HAP-1 (cell line): ENCODE measurements at regions not wholly inside any gene's neighbourhood (a gene's known extent, or its start where the extent isn't known, plus 50 kb on each side); places are given as distances from the start of the nearest gene placed in this dataset.

ENCODE experiments used
- DNase-seq, 2 experiments: peaks; one replicate each; pipeline ENCODE4 v3.0.0-alpha.2; 2016 to 2020; ENCODE audit warnings: low spot score in 2 of 2
- H3K27me3 ChIP-seq: fragments of 250-450 bp; sonication (Bioruptor Pico); 2 replicates; pipeline ENCODE4 v1.5.1; 2020; ENCODE audit warnings: low read depth, mild to moderate bottlenecking, moderate library complexity
- H3K36me3 ChIP-seq: fragments of 250-450 bp; sonication (Bioruptor Pico); replicated peaks from 2 replicates; pipeline ENCODE4 v1.5.1; 2020; ENCODE audit warnings: mild to moderate bottlenecking
- H3K4me1 ChIP-seq: fragments of 250-450 bp; sonication (Bioruptor Pico); 2 replicates; pipeline ENCODE4 v1.5.1; 2020; ENCODE audit warnings: mild to moderate bottlenecking
- H3K4me3 ChIP-seq: fragments of 250-450 bp; sonication (Bioruptor Pico); 2 replicates; pipeline ENCODE4 v1.5.1; 2020; ENCODE audit warnings: mild to moderate bottlenecking, moderate library complexity
- H3K9me3 ChIP-seq: fragments of 250-450 bp; sonication (Bioruptor Pico); 2 replicates; pipeline ENCODE4 v1.5.1; 2020; ENCODE audit warnings: mild to moderate bottlenecking, moderate library complexity
- in situ Hi-C: fragments of 300-500 bp; cut with MboI; formaldehyde crosslinking; loops from 3 replicates; pipeline ENCODE4 v1.14.3; 2020; ENCODE audit warnings: low sequenced_read_pairs, inconsistent platforms, mixed read lengths

- H3K4me1 ChIP-seq: no peaks in the 10 kb centered on the region
- no peak for DNase-seq
- H3K36me3 ChIP-seq: no peaks in the 10 kb centered on the region
- in situ Hi-C loops: no loop called here
- no peak overlapping the region for H3K4me3 ChIP-seq
- no peaks in the 10 kb centered on the region for H3K9me3 ChIP-seq
- no peaks in the 10 kb centered on the region for H3K27me3 ChIP-seq
These were observed 280.7 kb upstream of the KLHL4 start for GRCh38 chrX:87236830-87237440.

GRCh38 chrX:87265518-87265917, 252.1 kb upstream of the KLHL4 start:
- Histone ChIP-seq H3K4me1 (no peaks in the 10 kb centered on the region), H3K27me3 (no peaks in the 10 kb centered on the region), H3K36me3 (no peaks in the 10 kb centered on the region), H3K9me3 (no peaks in the 10 kb centered on the region), H3K4me3 (no peak overlapping the region)
- in situ Hi-C loops: no loop called here
- no peak for DNase-seq

GRCh38 chrX:87272491-87272890, 245.1 kb upstream of the KLHL4 start:
- H3K4me1 ChIP-seq: peaks cover 27% of the 10 kb centered on the region
- in situ Hi-C loops: no loop called here
- no peaks in the 10 kb centered on the region for H3K27me3 ChIP-seq
- H3K36me3 ChIP-seq: no peaks in the 10 kb centered on the region
- no peak for DNase-seq
- no peaks in the 10 kb centered on the region for H3K9me3 ChIP-seq
- no peak overlapping the region for H3K4me3 ChIP-seq

GRCh38 chrX:87299563-87300160, 217.9 kb upstream of the KLHL4 start:
- DNase-seq: peak; percentile 29 to 44
- in situ Hi-C loops: loop anchor here (25.0 kb wide), 1 partner anchor 987 kb away; no protein-coding TSS in a partner anchor
- peaks cover 2% of the 10 kb centered on the region; the same call in 1 of the 2 replicates for H3K4me1 ChIP-seq

GRCh38 chrX:87310780-87311179, 206.8 kb upstream of the KLHL4 start:
- H3K27me3 ChIP-seq: no peaks in the 10 kb centered on the region
- DNase-seq: no peak
- no peak overlapping the region for H3K4me3 ChIP-seq
- peaks cover 6% of the 10 kb centered on the region; the same call in 1 of the 2 replicates for H3K9me3 ChIP-seq
- H3K36me3 ChIP-seq: no peaks in the 10 kb centered on the region
- in situ Hi-C loops: loop anchor here (25.0 kb wide), 1 partner anchor 998 kb away; no protein-coding TSS in a partner anchor
- peaks cover 8% of the 10 kb centered on the region; the same call in 1 of the 2 replicates for H3K4me1 ChIP-seq

More at GRCh38 chrX:87299563-87300160, 217.9 kb upstream of the KLHL4 start:
- no peaks in the 10 kb centered on the region for H3K27me3 ChIP-seq
- 0 out of 2 replicates have a peak, but pooled peaks cover 4% of the 10 kb centered on the region for H3K9me3 ChIP-seq
- H3K36me3 ChIP-seq: no peaks in the 10 kb centered on the region
- no peak overlapping the region for H3K4me3 ChIP-seq

- DNase-seq: no peak
- Histone ChIP-seq H3K4me3 (no peak overlapping the region), H3K27me3 (no peaks in the 10 kb centered on the region), H3K4me1 (no peaks in the 10 kb centered on the region), H3K36me3 (no peaks in the 10 kb centered on the region), H3K9me3 (peaks cover 3% of the 10 kb centered on the region; the same call in 1 of the 2 replicates)
- in situ Hi-C loops: loop anchor here (25.0 kb wide), 1 partner anchor 335 kb away; no protein-coding TSS in a partner anchor
These were observed 190.3 kb upstream of the KLHL4 start for GRCh38 chrX:87327267-87327666.

- Histone ChIP-seq H3K9me3 (no peaks in the 10 kb centered on the region), H3K4me1 (peaks cover 28% of the 10 kb centered on the region), H3K4me3 (no peak overlapping the region), H3K27me3 (no peaks in the 10 kb centered on the region), H3K36me3 (no peaks in the 10 kb centered on the region)
- DNase-seq: no peak
- in situ Hi-C loops: loop anchor here (25.0 kb wide), 1 partner anchor 325 kb away; no protein-coding TSS in a partner anchor
These were observed 180.3 kb upstream of the KLHL4 start for GRCh38 chrX:87337267-87337666.

- DNase-seq: peak in 1 of 2 experiments; percentile 72
- Histone ChIP-seq H3K27me3 (no peaks in the 10 kb centered on the region), H3K36me3 (no peaks in the 10 kb centered on the region), H3K4me1 (peaks cover 28% of the 10 kb centered on the region), H3K9me3 (no peaks in the 10 kb centered on the region), H3K4me3 (no peak overlapping the region)
- in situ Hi-C loops: loop anchor here (25.0 kb wide), 1 partner anchor 324 kb away; no protein-coding TSS in a partner anchor
These were observed 179.1 kb upstream of the KLHL4 start for GRCh38 chrX:87338510-87338909.

GRCh38 chrX:87370865-87371264, 146.7 kb upstream of the KLHL4 start:
- in situ Hi-C loops: no loop called here
- no peak for DNase-seq
- H3K27me3 ChIP-seq: 0 out of 2 replicates have a peak, but pooled peaks cover 2% of the 10 kb centered on the region
- H3K9me3 ChIP-seq: no peaks in the 10 kb centered on the region
- H3K4me1 ChIP-seq: no peaks in the 10 kb centered on the region
- H3K4me3 ChIP-seq: no peak overlapping the region
- H3K36me3 ChIP-seq: no peaks in the 10 kb centered on the region

- Histone ChIP-seq H3K4me3 (no peak overlapping the region), H3K4me1 (no peaks in the 10 kb centered on the region), H3K36me3 (no peaks in the 10 kb centered on the region), H3K9me3 (no peaks in the 10 kb centered on the region), H3K27me3 (no peaks in the 10 kb centered on the region)
- in situ Hi-C loops: no loop called here
- DNase-seq: no peak
These were observed 143.3 kb upstream of the KLHL4 start for GRCh38 chrX:87374324-87374723.

GRCh38 chrX:87376896-87377295, 140.7 kb upstream of the KLHL4 start:
- no peaks in the 10 kb centered on the region for H3K27me3 ChIP-seq
- H3K36me3 ChIP-seq: no peaks in the 10 kb centered on the region
- H3K4me1 ChIP-seq: no peaks in the 10 kb centered on the region
- no peak for DNase-seq
- no peak overlapping the region for H3K4me3 ChIP-seq
- no peaks in the 10 kb centered on the region for H3K9me3 ChIP-seq
- in situ Hi-C loops: no loop called here

- no peaks in the 10 kb centered on the region for H3K4me1 ChIP-seq
- H3K27me3 ChIP-seq: no peaks in the 10 kb centered on the region
- H3K4me3 ChIP-seq: no peak overlapping the region
- in situ Hi-C loops: no loop called here
- H3K9me3 ChIP-seq: no peaks in the 10 kb centered on the region
- no peaks in the 10 kb centered on the region for H3K36me3 ChIP-seq
- no peak for DNase-seq
These were observed 129.2 kb upstream of the KLHL4 start for GRCh38 chrX:87388381-87388780.

GRCh38 chrX:87391742-87392141, 125.9 kb upstream of the KLHL4 start:
- in situ Hi-C loops: no loop called here
- Histone ChIP-seq H3K9me3 (no peaks in the 10 kb centered on the region), H3K36me3 (no peaks in the 10 kb centered on the region), H3K27me3 (no peaks in the 10 kb centered on the region), H3K4me1 (0 out of 2 replicates have a peak, but pooled peaks cover 4% of the 10 kb centered on the region), H3K4me3 (no peak overlapping the region)
- DNase-seq: no peak

GRCh38 chrX:87392369-87392768, 125.2 kb upstream of the KLHL4 start:
- in situ Hi-C loops: no loop called here
- Histone ChIP-seq H3K4me1 (0 out of 2 replicates have a peak, but pooled peaks cover 8% of the 10 kb centered on the region), H3K4me3 (no peak overlapping the region), H3K27me3 (no peaks in the 10 kb centered on the region), H3K9me3 (no peaks in the 10 kb centered on the region), H3K36me3 (no peaks in the 10 kb centered on the region)
- DNase-seq: no peak
